Esophagus squamous epithelium (tissue), 4 donors: ENCODE measurements at regions not wholly inside any gene's neighbourhood (a gene's known extent, or its start where the extent isn't known, plus 50 kb on each side); places are given as distances from the start of the nearest gene placed in this dataset.
"Not testable (repeated sequence)": the region's sequence is repeated elsewhere in the genome, so short reads cannot be mapped to it uniquely, and the experiment has no call there.

Source experiments
- CTCF ChIP-seq, 6 experiments: fragments of 450-650 bp in 4 of 6; fragments of 200-600 bp in 2 of 6; sonication (generic) in 2 of 6; IDR thresholded peaks; one replicate each; pipeline ENCODE4 v1.5.1; 2016 to 2019; ENCODE audit warnings: antibody characterized with exemption in 6 of 6, mild to moderate bottlenecking in 4 of 6, moderate library complexity in 4 of 6
- POLR2A ChIP-seq, 4 donors: fragments of 450-650 bp; IDR thresholded peaks; one replicate each; pipeline ENCODE4 v1.6.1; 2017; ENCODE audit warnings: antibody characterized with exemption in 4 of 4, mild to moderate bottlenecking in 4 of 4, moderate library complexity in 3 of 4

- not testable (repeated sequence) for TF ChIP-seq CTCF, POLR2A (IDR thresholded peaks at IDR 0.05)
These were observed 108.4 kb downstream of the SPIN4 start for GRCh38 chrX:63242689-63243088.
